ENCODE measurements at regions not wholly inside any gene's neighbourhood (a gene's known extent, or its start where the extent isn't known, plus 50 kb on each side); places are given as distances from the start of the nearest gene placed in this dataset.
"Not testable (repeated sequence)": the region's sequence is repeated elsewhere in the genome, so short reads cannot be mapped to it uniquely, and the experiment has no call there.

DNA sequence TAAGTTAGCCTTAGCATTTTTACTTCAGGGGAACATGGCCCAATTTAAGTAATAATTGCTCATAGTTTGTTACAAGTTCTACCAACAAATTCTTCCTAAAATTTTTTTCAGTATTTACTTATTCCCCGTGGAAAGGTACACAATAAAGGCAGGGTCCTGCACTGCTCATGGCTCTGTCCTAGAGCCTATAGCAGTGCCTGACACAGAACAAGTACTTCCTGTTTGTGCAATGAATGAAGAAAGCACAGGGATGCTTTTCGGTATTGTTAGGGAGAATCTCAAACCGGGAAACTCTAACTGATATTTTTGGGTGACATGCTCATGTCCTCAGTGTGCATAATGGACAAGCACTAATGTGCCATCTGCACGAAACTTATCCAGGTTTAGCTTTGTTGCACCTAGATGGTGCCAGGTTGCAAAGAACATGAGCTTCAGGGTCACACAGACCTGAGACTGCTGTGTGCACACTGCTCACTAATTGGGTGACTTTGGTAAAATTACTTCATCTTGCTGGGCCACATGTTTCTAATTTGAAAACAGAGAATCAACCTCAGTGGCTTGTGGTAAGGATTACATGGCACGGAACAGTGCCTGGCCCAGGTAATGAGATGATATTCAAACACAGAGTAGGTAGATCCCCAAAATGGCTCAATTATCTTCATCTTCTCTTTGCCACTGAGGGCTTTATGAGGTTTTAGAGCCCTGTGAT lies 175.8 kb upstream of the NPY2R start:
- DNase-seq (ENCODE audit: low spot score): no peak

DNA sequence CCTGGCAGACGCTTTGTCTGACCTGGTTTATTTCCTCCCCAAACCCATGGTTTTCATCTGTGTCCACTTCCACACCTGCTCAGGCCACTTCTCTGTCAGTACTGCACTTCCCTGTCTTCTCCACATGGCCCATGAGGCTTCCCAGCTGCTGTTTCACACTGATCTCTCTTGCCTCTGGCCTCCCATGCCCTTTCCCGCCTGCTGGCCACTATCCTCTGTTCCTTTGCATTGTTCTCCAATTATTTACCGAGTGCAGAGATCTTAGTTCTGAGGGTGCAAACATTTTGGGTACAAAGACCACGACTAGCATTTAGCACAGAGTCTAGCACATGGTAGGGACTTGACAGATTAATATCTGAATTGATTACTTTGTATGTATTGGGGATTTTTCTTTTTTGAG lies 174.8 kb upstream of the NPY2R start:
- DNase-seq (ENCODE audit: low spot score): no peak

DNA sequence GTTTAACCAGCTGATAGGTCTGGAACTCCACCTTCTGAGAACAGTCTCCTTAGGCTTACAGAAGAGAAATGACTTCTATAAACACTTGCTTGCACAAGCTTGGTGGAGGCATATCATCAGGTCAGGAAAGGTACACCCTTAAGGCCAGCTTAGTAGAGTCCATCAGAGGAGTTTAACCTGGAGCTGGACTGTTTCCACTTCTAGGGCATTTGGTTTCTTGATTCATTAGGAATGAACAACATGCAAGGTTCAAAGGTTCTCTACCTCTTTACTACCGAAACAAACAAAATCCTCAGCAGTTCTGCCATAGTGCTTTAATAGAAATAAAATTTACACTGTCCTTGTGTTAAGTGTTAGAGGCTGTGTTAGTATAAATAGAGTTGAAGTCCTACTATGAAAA lies 171.4 kb upstream of the NPY2R start:
- DNase-seq (ENCODE audit: low spot score): no peak

DNA sequence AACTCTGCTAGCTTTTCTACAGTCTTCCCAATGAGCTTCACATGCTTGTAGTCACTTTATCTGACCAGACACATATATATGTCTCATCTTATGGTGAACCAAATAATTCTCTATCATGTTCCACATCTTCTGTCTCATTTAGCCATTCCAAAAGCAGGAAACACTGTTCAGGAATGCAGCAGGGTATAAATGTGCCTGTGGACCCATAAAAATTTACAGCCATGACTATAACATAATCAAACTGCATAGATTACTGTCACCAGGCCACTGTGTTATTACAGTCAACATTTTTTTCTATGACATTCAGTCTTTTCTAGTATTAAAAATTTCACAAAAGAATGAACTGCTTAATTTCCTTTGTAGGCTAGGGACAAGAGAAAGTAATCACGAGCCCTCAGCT lies 170.0 kb upstream of the NPY2R start:
- DNase-seq (ENCODE audit: low spot score): no peak

DNA sequence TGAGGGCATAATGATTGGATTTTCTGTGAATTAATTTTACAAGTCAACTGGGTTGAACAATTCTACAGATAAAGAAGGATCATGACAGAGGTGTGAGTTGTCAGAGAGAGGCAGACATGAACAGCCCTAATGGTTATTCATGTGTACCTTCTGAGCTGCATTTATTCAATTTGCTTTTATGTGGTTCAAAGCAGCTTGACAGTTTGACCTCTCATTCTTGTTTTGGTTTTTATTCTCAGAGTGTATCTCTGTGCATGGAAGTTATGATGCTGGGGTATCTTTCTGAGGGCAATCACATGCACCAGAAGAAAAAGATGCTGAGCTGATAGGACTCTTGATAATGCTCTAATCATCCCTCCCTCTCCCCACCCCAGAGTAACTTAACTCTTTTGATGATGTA lies 169.3 kb upstream of the NPY2R start:
- DNase-seq (ENCODE audit: low spot score): no peak

DNA sequence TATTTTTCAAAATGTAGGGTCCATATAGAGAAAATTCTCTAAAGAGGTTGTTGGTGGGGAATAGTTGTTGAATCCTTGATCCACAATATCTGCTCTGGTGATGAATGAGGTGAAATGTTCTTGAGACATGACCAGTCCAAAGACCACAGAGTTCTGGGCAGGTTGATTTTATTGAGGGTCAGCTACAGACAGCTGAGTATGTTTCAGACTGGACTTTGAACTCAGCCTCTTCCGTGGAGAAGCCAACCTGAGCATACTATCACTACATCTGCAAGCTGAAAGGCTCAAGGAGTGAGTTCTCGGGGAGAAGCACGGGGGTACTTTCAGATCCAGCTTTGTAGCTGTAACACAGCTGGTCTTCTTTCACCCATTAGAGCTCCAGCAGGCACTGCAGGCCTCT lies 168.4 kb upstream of the NPY2R start:
- no peak for DNase-seq (ENCODE audit: low spot score)

DNA sequence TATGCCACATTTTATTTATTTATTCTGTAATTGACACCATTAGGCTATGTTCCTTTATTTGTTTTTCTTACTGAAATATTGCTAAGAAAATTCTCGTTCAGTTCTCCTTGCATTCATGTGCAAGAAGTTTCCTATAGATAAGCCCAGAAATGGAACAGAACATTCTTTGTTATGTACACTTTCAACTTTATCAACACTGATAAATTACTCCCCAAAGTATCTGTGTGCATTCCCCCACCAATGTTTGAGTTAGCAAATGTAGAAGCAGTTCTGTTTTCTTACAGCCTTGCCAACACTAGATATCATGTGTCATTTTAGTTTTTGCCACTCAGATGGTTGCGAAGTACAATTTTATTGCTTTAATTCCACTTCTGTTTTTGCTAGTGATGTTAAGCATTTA lies 166.4 kb upstream of the NPY2R start:
- no peak for DNase-seq (ENCODE audit: low spot score)

DNA sequence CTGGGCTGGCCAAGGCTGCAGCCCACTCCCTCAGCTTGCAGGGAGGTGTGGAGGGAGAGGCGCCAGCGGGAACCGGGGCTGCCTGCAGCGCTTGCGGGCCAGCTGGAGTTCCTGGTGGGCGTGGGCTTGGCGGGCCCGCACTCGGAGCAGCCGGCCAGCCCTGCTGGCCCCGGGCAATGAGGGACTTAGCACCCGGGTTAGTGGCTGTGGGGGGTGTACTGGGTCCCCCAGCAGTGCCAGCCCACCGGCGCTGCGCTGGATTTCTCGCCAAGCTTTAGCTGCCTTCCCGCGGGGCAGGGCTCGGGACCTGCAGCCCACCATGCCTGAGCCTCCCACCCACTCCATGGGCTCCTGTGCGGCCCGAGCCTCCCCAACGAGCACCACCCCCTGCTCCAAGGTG lies 164.2 kb upstream of the NPY2R start:
- not testable (repeated sequence) for DNase-seq (ENCODE audit: low spot score)

DNA sequence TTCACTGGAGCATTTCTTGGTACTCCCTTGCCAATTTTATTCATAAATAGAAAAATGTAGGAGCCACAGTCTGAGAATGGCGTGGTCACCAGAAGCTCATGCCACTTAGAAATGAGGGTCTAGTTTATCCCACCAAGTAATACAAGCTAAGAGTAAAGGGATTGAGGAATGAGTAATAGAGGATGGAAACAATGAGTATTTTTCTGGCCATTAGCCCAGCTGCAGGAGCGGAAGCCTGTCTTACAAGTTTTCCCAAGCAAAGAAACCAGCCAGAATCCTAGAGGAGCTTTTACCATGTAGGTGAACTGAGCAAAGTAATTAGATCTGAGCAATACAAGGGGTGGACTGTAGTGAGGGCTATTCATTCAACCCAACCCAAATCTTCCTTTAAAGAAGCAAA lies 160.7 kb upstream of the NPY2R start:
- DNase-seq (ENCODE audit: low spot score): no peak

DNA sequence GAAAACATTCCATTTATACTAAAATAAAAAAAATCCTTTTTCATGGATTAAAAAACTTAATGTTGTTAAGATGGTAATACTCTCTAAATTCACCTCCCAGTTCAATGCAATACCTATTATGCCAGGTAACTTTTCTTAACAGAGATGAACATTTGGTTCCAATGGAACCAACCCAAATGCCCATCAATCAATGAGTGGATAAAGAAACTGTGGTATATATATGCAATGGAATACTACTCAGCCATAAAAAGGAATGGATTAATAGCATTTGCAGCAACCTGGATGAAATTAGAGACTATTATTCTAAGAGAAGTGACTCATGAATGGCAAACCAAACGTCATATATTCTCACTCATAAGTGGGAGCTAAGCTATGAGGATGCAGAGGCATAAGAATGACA lies 154.4 kb upstream of the NPY2R start:
- not testable (repeated sequence) for DNase-seq (ENCODE audit: low spot score)

DNA sequence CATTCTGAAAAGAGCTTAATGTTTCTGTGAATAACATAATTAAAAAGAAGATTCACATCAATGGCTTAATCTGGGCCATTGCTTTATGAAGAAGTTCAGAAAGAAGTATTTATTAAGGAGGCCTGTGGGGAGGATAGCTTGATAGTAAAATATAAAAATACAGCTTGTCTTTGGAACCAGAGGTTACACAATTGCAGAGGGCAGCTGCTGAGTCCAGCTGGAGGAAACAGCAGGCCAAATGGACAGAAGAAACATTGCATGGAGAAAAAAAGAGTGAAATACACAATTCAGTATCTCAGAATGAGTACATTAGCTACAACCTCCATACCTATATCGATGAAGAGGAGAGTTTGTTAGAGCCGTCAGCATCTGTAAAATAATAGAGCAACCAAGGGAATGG lies 148.0 kb upstream of the NPY2R start:
- DNase-seq (ENCODE audit: low spot score): no peak

DNA sequence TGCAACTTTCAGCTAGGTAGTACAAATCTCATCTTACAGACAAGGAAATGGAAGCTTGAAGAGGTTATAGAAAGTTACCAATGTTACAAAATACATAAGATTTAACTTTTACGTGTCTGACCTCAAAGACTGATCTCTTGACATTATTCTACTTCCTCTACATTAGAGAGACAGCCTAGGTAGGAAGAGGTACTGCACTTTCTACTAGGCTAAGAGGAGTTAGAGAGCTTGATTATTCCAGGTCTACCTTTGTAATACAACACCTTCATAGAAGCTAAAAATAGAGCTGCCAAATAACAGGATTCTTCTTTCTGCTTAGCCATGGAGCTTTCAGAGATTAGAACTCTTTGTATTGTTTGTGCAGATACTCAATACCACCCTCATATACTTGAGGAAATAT lies 147.6 kb upstream of the NPY2R start:
- DNase-seq (ENCODE audit: low spot score): no peak

DNA sequence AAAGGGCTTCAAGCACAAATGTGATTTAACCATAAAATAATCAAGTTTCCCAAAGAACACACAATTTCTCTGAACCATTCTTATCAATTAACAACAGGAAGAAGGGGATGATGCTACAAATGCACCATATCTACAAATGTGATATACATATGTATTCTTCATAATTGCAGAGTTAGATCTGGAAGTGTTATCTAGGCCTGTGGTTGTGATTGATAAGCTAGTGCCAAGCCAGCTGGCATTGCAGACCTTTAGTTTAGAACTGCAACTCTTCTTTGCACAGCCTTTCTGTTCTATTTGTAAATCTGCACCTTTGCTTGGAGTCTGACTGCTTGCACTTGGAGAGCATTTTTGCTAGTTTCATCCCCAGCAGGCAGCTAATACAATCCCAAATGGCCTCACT lies 145.5 kb upstream of the NPY2R start:
- no peak for DNase-seq (ENCODE audit: low spot score)

DNA sequence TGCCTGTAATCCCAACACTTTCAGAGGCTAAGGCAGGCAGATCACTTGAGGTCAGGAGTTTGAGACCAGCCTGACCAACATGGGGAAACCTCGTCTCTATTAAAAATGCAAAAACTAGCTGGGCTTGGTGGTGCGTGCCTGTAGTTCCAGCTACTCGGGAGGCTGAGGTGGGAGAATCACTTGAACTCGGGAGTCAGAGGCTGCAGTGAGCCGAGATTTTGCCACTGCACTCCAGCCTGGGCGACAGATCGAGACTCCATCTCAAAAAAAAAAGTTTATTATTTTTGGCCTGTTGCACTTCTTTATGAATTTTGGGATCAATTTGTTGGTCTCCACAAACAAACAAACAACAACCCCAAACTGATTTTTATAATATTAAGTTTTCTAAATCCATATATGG lies 143.5 kb upstream of the NPY2R start:
- not testable (repeated sequence) for DNase-seq (ENCODE audit: low spot score)

DNA sequence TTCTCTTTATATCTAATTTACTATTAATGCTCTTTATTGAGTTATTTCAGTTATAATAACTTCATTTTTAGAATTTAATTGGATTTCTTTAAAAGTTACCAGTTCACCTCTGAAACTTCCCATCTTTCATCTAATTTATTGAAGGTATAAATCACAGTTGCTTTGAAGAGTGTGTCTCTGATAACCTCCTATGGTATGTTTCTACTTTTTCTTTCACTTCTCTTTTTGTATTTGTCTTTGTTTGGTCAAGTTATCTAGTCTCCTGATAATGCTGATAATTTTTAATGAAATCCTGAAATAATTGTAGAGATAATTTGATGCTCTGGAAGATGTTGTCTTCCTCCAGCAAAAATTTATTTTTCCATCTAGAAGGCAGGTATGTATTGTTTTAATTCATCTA lies 141.6 kb upstream of the NPY2R start:
- DNase-seq (ENCODE audit: low spot score): no peak

DNA sequence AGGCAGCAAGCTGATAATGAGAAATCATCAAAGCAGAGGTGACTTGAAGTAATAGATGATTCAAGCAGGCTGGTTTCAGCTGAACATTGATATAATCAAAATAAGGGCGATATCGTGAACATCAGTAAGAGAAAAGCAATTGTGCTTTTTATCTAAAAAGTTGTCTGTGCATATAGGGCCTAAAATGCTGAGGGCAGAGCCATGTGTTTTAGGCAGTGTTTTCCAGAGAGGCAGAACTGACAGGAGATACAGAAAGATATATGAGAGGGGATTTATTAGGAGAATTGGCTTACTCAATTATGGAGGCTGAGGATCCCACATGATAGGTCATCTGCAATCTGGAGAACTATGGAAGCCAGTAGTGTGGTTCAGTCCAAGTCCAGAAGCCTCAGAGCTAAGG lies 136.5 kb upstream of the NPY2R start:
- no peak for DNase-seq (ENCODE audit: low spot score)

DNA sequence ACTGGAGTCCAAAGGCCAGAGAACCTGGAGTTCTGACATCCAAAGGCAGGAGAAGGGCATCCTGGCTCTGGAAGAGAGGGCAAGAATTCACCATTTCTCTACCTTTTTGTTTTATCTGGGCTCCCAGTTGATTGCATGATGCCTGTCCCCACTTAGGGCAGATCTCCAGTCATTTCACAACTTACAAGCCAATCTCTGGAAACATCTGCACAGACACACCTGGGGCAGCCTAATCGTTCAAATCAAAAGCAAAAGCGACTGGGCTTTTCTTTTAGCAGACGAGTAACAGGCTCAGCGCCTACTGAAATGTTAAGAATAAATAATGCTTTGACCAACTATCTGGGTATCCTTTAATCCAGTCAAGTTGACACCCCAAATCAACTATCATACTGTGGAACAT lies 136.0 kb upstream of the NPY2R start:
- DNase-seq (ENCODE audit: low spot score): no peak

DNA sequence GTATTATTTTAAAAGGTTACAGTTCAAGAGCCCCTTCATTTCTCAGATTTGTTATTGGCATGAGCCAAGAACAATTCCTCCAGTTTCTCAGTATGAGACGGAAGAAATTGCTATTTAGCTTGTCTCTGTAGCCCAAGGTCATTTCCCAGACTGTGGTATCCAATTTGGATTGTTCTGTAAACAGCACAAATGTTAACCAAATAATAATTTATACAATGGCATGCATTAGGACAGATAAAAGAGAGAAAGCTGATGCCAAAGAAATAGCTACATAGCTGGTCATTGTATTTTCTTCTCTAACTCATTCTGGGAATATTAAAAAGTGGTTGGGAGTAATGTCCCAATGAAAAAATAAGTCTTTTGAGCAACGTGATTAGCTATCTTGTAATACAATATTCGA lies 134.6 kb upstream of the NPY2R start:
- no peak for DNase-seq (ENCODE audit: low spot score)

DNA sequence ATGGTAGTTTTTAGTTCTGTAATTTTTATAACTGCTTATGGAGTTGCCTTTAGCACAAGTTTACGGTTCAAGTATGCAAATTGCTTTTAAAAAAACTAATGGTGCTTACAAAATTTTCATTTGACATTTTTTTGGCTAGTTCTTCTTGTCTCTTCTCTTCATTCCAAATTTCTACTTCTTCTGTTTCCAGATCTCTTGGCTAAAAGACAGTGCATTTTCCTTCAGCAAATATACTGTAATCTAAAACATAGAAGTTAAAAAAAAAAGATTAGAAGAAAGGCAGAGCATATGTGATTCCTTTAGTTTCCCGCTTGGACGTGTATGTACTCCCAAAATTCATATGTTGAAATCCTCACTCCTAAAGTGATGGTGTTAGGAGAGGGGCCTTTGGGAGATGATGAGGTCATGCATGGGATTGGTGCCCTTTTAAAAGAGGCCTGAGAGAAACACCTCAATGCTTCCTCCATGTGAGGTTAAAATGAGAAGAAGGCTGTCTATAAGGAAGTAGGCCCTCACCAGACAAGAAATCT lies 132.1 kb upstream of the NPY2R start:
- no peak for DNase-seq (ENCODE audit: low spot score)

DNA sequence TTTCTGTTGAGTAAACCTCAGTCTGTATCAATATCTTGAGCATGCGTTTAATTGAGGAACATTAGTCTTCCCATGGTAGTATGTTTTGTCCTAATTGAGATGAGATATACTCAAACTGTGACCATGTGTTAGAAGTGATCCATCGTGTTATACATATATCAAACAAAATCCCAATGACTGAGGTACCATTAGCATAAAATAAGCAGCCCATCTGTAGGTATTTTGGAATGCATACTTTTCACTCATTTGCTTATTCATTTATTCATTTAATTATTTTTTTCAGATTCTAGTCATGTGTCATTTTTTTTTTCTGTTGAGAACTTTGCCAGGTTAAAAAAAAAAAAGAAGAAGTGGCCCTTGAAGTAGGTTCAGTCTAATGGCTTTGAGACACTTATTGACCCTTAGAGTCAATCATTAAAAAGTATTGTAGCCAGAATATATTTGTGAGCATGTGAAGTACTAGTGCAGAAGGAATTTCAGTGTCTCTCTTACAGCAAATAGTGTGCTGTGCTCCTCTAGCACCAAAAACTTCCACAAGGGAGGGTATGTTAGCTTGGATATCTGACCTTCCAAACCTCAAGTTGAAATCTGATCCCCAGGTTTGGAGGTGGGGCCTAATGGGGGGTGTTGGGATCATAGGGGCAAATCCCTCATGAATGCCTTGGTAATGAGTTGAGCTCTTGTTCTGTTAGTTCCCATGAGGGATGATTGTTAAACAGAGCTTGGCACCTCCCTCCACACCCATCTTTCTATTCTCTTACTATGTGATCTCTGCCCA lies 130.8 kb upstream of the NPY2R start:
- DNase-seq (ENCODE audit: low spot score): no peak

DNA sequence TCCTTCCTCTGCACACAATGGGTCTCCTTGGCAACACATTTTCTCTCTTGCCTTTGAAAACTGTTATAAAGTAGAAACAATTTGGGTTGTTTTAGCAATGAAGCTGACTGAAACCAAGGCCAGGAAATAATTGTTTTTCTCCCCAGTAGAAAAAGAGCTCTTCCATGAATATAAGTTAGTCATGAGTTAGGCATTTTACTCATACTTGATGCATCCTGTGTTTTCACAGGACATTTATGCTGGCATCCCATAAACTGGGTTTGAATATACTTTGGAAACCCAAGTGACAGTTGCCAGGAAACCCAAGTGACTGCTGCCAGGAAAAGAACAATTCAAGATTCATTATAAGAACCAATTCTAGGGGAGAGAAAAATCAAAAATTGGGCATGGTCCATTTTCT lies 128.6 kb upstream of the NPY2R start:
- DNase-seq (ENCODE audit: low spot score): no peak

DNA sequence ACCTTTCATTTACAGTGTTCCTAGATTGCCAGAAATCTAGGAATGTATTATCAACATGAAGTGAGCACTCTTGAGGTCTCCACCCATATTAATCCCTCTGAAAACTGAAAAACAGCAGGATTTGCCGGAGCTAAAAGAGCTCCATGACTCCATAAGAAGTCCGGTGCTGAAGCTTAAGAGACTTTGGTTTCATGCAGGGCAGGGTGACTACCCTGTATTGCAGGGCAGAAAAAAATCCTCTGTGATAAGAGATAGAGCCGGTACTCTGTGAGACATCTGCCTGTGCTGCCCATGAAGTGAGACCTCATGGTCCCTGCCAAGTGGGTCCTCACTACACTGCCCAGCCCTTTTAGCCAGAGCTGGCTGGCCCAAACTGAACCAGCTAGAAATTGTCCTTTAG lies 127.2 kb upstream of the NPY2R start:
- DNase-seq (ENCODE audit: low spot score): no peak

DNA sequence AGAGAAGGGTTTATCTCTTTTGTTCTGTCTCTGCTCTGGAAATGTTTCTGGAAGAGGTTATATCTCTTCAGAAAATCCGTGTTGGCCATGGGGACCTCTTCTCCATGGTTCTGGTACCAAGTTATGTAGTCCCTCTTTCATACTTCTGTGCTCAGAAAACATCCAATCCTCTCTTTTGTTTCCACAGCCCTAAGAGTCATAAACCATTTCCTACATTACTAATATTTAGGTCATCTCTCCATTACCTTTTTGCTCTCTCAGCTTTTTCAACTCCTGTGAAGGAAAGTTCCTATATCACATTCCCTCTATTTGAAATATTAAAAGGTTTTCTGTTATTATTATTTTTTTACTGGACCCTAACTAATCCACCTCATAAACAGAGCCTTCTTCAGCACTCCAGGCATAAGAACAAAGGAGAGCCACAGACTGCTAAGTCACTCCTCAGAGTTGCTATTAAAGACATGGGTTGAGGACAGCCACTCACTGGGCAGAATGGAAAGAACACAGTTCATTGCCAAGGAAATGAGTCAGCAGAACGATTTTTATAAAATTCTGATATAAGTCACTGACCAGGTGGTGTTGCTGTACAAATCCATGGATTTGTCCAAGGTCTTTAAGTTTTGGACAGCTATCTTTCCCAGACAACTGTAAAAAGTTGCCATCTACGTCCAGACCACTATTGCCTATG lies 122.4 kb upstream of the NPY2R start:
- no peak for DNase-seq (ENCODE audit: low spot score)
